ENCODE measurements at regions not wholly inside any gene's neighbourhood (a gene's known extent, or its start where the extent isn't known, plus 50 kb on each side); places are given as distances from the start of the nearest gene placed in this dataset.
"Not testable (repeated sequence)": the region's sequence is repeated elsewhere in the genome, so short reads cannot be mapped to it uniquely, and the experiment has no call there.

DNA sequence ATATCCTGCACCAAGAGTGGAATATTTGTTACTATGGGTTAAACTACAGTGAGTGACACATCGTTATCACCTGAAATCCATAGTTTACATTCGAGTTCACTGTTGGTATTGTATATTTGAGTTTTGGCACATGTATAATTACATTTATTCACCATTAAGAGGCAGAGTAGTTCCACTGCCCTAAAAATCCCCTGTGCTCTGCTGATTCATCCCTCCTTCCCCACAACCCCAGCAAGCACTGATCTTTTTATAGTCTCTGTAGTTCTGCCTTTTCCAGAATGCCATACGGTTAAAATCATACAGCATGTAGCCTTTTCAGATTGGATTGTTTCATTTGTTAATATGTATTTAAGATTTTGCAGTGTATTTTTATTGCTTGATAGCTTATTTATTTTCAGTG lies 495.2 kb downstream of the DIRAS2 start:
- DNase-seq (ENCODE audit: low spot score), result no peak

DNA sequence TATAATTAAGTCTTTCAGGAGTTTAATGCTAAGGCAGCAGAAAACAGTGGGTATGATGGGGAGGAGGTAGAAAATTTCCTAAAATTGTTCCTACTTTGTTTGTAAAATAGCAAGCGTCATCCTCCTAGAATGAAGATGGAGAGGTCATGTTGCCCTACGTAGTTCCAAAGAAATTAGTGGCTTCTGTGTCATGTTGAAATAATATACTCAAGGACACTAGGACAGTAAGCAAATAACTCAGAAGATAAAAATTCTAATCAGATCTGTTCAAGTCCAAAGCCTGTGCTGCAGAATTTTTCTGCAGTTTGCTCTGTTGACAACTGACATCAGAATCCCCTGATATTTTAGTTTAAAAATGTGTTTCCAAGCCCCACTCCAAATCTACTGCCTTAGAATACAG lies 486.3 kb downstream of the DIRAS2 start:
- DNase-seq (ENCODE audit: low spot score), result no peak

DNA sequence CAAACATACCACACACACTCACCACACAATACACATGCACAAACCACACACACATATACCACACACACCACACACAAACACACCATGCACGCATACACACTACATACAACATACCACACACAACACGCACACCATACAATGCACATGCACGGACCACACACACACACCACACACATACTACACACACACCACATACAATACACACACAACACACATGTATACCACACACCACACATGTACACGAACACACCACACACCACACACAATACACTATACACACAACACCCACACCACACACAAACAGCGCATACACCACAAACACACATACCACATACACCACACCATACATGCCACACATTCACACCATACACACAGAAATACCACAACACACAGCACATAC lies 480.3 kb downstream of the DIRAS2 start:
- DNase-seq (ENCODE audit: low spot score), result no peak

DNA sequence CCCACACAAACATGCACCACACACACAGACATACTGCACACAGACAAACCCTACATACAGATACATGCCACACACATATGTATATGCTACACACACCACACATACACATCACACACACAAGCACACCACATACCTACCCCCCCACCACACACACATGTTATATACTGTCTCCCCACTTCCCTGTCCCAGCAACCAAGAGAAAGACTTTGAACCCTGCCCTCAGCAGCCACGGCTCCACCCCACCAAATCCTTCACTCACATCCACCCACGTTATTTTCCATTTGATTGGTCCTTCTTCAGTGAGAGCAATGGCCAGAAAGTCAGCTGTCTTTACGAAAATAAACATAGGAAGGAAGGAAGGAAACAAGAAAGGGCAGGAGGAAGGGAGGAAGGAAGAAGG lies 479.8 kb downstream of the DIRAS2 start:
- no peak for DNase-seq (ENCODE audit: low spot score)

DNA sequence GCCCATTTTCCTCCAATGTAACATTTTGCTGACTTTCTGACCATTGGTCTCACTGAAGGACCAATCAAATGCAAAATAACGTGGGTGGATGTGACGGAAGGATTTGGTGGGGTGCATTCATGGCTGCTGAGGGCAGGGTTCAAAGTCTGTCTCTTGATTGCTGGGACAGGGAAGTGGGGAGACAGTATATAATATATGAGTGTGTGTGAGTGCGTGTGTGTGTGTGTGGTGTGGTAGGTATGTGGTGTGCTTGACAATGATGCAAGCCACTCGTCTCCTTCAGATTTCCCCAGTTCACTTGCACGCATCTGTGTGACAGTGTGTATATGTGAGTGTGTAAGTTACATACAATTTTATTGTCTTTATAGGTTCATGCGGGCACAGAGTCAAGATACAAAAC lies 477.3 kb downstream of the DIRAS2 start:
- DNase-seq (ENCODE audit: low spot score), result no peak

DNA sequence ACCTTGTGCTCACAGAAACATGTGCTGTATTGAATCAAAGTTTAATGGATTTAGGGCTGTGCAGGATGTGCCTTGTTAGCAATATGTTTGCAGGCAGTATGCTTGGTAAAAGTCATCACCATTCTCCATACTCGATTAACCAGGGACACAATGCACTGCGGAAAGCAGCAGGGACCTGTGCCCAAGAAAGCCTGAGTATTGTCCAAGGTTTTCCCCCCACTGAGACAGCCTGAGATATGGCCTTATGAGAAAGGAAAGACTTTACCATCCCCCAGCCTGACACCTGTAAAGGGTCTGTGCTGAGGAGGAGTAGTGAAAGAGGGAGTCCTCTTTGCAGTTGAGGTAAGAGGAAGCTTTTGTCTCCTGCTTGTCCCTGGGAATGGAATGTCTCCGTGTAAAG lies 476.2 kb downstream of the DIRAS2 start:
- not testable (repeated sequence) for DNase-seq (ENCODE audit: low spot score)

DNA sequence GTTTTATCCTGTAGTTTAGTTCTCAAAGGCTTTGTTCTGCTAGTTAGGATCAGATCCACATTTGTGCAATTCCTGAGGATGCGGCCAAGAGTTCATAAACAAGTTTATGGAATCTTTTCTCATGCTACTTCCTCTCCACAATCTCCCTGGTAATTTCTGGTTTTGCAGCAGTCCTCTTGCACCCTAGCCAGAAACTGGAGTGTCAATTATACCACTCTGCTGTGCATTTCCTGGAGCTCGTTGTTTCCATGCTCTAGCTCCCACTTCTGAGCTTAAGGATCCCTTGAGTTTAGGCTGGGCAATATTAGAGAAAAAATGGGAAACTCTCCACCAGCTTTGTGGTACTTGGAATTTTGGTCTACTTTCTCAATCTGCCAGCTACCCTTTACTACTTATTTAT lies 474.7 kb downstream of the DIRAS2 start:
- DNase-seq (ENCODE audit: low spot score), result no peak

DNA sequence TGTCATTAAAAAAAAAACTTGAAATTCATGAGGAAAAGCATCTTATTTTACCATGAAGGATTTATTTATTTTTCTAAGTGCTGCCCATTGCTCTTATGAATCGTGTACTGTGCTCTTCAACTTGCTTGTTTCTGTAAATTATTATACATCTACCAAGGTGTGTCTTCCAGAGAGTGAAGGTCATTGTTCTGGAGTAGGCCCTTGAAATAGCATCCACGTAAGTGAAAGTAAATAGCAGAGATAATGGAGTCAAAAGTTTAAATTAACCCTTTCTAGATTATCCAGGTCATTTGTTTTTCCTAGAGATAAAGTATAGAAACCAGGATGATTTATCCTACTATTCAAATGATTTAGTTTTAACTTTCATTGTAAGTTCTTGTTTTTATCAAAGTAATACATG lies 473.1 kb downstream of the DIRAS2 start:
- DNase-seq (ENCODE audit: low spot score), result no peak

DNA sequence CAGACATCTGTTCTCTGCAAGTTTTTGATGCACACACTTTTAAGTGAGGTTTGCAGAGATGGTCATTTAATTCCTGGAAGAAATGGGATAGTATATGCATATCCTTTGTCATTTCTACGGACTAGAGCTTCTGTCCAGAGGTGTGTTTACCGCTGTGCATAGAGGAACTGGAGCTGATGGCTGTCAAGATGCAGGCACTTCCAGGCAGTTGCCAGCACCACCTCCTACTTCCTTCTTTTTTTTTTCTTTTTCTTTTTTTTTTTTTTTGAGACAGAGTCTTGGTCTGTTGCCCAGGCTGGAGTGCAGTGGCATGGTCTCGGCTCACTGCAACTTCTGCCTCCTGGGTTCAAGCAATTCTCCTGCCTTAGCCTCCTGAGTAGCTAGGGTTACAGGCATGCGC lies 468.7 kb downstream of the DIRAS2 start:
- DNase-seq (ENCODE audit: low spot score), result not testable (repeated sequence)

DNA sequence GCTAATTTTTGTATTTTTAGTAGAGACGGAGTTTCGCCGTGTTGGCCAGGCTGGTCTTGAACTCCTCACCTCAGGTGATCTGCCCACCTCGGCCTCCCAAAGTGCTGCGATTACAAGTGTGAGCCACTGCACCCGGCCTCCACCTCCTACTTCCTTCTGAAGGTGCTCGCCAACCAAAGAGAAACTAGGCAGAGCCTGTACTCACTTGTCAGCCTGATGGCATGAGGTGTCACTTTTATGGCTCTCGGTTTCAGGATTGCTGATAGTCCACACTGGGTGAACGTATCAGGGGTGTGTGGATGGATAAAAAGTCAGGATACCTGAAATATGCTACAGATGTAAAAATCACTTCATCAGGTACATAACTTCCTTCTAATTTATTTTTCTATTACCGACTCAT lies 468.3 kb downstream of the DIRAS2 start:
- not testable (repeated sequence) for DNase-seq (ENCODE audit: low spot score)

DNA sequence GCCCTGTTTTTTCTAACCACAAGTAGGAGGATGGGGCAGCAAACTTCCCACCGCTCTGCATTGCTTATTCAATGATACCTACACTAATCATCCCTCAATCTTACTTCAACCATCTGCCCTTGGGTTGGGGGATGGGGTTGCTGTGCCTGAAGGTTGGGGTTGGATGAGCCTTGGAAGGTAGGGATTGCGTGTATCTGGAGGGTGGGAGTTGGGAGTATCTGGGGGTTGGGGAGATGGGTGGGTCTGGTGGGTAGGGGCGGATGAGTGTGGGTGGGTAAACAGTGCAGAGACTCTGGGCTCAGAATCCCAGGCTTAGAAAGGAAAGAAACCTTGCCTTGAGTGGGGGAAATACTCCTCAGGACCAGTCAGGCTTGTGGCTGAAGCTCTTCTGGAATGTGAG lies 467.4 kb downstream of the DIRAS2 start:
- no peak for DNase-seq (ENCODE audit: low spot score)

DNA sequence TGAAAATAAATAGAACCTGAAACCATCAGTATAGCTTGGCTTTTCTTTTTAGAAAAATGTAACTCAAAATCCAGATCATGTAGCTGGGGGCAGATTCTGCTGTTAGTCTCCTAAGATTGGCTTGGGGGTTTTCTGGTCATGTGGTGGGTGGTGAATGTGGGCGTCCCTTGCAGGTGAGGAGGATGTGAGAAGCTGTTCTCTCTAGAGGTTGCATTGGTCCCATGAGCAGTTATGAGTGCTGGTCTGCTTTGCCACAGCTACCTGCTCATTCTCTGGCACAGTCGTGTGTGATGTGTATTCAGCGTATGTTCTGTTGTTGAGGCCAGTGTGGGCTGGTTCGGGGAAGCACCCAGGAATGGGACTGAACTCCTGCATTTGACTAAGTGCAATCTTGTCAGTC lies 466.8 kb downstream of the DIRAS2 start:
- DNase-seq (ENCODE audit: low spot score), result no peak

DNA sequence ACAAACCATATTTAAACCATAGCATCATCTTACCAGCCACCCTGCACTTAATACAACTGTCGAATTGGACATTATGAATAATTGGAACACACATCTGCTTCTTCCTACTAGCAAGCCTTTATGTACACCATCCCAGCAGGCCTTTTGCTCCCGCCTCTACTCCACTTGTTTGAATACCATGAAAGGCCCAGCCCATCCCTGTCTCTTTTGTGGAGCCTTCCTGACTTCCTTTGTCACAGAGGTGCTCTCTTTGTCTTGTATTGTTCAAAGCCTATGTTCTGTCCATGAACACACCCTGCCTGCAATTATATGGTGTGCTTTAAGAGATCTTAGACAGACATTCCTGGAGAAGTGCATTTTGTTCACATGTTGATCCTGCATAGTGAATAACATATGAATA lies 465.7 kb downstream of the DIRAS2 start:
- no peak for DNase-seq (ENCODE audit: low spot score)

DNA sequence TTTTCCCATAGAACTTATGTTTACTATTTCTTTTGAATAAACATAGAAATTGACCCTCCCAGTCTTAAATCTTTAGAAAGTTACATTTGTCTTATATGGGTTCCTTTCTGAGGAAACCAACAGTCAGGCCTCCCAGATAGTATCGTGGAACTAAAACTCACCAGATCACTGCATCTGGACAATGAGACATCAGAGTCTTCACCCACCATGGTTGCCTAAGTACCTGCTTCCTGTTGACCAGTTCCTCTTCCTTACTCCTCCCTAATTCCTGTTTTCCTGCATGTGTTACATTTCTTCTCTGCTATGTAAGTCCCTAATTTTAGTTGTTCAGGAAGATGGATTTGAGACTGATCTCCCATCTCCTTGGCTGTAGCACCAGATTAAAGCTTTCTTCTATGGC lies 462.2 kb downstream of the DIRAS2 start:
- no peak for DNase-seq (ENCODE audit: low spot score)

DNA sequence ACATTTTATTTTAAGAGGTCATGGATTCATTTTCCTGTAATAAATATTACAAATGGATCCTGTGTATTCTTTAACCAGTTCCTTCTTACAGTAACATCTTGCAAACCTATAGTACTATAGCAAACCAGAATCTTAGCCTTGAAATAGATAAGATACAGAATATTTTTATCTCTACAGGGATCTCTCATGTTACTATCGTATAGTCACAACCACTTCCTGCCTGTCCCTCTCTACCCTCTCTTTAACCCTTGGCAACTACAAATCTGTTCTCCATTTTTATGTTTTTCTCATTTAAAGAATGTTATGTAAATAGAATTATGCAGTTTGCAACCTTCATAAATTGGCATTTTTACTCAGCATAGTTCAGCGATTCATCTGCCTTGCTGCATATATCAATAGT lies 454.0 kb downstream of the DIRAS2 start:
- DNase-seq (ENCODE audit: low spot score), result no peak

DNA sequence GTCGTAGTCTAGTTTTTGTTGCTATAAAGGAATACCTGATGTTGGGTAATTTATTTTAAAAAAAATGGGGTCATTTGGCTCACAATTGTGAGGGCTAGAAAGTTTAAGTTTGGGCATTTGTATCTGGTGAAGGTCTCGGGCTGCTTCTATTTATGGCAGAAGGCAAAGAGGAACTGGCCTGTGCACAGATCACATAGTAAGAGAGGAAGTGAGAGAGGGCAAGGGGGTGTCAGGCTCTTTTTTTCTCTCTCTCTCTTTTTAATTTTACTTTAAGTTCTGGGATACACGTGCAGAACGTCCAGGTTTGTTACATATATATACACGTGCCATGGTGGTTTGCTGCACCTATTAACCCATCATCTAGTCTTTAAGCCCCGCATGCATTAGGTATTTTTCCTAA lies 453.3 kb downstream of the DIRAS2 start:
- DNase-seq (ENCODE audit: low spot score), result no peak

DNA sequence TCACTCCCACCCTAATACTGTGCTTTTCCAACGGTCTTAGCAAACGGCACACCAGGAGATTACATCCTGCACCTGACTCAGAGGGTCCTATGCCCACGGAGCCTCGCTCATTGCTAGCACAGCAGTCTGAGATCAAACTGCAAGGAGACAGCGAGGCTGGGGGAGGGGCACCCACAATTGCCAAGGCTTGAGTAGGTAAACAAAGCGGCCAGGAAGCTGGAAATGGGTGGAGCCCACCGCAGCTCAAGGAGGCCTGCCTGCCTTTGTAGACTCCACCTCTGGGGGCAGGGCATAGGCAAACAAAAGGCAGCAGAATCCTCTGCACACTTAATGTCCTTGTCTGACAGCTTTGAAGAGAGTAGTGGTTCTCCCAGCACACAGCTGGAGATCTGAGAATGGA lies 450.2 kb downstream of the DIRAS2 start:
- DNase-seq (ENCODE audit: low spot score), result not testable (repeated sequence)

DNA sequence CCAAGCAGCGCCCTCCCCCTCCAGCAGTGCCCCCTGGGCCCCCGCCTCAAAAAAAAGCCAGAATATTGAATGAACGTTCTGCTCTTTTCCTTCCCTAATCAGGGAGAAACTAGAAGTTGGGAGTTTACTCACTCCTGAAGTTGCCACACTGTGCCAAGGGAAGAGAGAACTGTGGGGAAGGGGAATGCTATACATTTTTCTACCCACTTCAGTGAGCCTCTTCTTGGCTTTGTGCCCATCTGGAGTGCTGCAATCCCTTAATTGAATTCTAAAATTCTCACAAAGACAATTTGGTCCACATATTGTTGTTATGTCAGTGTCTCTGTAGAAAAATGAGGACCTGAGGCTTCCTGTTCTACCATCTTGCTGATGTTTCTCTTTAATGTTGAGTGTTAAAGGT lies 443.7 kb downstream of the DIRAS2 start:
- no peak for DNase-seq (ENCODE audit: low spot score)

DNA sequence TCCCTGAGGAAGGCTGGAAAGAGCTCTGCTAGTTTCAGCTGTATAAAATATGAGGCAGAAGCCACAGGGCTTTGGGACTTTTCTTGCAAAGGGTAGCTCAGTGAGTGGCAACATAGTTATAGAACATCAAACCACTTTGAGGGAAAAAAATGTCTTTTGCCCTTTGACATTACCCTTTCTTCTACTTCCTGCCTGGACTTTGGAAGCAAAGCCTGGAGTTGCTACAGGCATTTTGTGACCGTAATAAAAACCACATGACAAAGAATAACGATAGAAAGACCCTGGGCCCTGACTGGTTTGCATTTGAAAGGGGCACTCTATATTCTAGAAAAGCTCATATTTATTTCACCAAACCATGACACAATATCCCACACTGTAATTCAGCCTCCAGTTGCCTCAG lies 440.9 kb downstream of the DIRAS2 start:
- DNase-seq (ENCODE audit: low spot score), result no peak

DNA sequence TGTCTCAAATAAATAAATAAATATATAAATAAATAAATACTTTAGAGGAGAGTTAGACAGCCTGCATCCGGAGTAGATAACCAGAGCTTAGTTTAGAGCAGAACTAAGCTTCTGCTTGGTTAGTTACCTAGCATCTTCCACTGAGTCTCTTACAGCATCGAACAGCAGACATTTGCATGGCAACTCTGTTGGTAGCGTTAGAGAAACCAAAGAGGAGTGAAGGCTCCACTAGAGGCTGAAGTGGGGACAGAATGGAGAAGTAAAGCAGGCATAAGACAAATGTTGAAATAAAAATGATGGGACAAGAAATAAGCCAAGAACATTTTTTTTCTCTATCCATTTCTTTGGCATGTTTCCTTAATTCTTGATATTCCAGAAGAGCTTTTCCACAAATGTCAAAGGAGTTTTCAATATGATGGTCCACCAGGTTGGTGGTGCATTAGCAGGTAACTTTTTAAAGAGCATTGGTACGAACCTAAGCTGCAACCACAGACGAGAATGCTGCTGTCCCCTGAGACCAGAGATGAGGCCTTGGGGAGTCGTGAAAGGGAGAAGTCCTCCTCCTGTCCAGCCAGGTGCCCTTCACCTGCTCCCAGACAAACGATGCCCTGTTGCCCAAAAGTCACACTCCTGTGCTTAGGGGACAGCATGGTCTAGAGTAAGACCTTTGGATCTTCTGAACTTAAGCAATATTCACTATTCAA lies 438.3 kb downstream of the DIRAS2 start:
- no peak for DNase-seq (ENCODE audit: low spot score)

DNA sequence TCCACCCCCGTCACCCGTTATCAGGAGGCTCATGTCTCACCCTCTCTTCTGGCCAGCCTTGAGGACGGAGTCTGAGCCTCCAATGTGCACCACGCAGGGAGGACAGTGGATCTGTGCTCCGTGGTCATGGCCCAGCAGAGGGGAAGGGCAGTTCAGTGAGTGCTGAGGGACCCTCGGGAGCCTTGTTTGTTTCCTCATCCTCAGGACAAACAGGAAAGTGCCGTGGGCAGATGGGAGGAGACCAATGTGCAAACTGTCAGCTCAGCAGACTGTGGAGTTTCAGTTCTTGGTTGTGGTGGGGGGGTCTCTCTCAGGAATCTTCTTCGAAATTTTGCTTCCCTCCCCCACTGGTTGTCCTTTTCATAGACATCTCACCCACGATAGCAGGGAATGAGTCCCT lies 429.6 kb downstream of the DIRAS2 start:
- DNase-seq (ENCODE audit: low spot score), result not testable (repeated sequence)

DNA sequence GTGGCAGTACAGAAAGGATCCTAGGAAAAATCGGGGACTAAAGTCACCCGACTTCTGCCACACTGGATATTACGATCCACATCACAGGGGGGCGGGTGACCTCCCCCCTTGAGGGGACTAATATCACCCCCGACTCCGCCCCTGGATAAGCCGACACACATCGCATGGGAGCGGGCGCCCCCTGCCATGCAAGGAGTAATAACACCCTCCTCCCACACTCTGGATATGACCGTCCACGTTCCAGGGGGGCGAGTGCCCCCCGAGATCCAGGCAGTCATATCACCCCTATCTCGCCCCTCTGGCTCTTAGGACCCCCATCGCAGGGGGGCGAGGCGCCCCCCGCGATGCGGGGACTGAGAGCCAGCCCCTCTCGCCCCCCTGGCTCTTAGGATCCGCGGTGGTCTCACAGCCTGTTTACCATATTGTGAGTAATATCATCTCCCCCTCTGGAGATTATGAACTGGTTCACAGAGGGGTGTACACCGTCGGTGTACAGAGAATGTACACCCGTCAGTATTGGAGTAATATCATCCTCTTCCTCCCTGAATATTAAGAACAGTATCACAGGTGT lies 423.0 kb downstream of the DIRAS2 start:
- DNase-seq (ENCODE audit: low spot score), result no peak

DNA sequence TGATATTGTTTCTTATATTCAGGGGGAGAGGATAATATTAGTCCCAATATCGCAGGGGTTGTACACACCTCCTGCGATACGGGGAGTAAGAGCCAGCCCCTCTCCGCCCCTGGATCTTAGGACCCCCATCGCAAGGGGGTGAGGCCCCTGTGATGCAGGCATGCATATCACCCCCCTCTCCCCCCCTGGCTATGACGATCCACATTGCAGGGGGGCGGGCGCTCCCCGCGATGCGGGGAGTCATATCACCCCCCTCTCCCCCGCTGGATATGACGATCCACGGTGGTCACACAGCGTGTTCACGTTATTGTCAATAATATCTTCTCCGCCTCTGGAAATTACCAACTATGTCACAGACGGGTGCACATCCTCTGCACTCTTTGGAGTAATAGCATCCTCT lies 420.7 kb downstream of the DIRAS2 start:
- not testable (repeated sequence) for DNase-seq (ENCODE audit: low spot score)

DNA sequence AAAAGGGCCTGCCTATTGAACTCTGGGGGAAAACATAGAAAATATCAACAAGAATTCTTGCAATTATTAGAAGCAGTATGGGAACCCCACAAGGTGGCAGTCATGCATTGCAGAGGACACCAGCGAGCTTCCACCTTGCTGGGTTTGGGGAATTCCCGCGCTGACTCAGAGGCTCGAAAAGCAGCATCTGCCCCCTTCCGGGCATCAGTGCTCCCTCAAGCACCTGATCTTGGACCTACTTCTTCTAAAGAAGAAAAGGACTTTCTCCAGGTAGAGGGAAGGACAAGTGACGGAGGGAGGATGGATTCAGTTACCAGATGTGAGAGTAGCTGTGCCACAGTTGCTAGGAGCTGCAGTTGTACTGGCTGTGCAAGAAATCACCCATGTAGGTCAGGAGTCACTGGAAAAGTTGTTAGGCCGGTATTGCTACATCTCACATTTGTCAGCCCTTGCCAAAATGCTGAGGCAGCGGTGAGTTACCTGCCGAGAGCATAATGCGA lies 415.7 kb downstream of the DIRAS2 start:
- not testable (repeated sequence) for DNase-seq (ENCODE audit: low spot score)

All from left forelimb (tissue), 1 donor.